GM12865 (cell line): ENCODE measurements at regions not wholly inside any gene's neighbourhood (a gene's known extent, or its start where the extent isn't known, plus 50 kb on each side); places are given as distances from the start of the nearest gene placed in this dataset.
"Not testable (repeated sequence)": the region's sequence is repeated elsewhere in the genome, so short reads cannot be mapped to it uniquely, and the experiment has no call there.

Experiments
- DNase-seq: peaks from one replicate; pipeline ENCODE4 v3.0.0; 2010; ENCODE audit warnings: low read depth
- H3K4me3 ChIP-seq: 2 replicates; pipeline ENCODE4 v1.5.1; 2011; ENCODE audit warnings: mild to moderate bottlenecking, low read depth, low read length, control low read depth
- TF ChIP-seq, protein P1 (sequence below): IDR thresholded peaks from 2 replicates; pipeline ENCODE4 v1.5.1; 2011; ENCODE audit warnings: low read length, control low read depth, low read depth, inconsistent platforms; ENCODE audit not compliant: insufficient read depth; ENCODE audit errors: missing control alignments

DNA sequence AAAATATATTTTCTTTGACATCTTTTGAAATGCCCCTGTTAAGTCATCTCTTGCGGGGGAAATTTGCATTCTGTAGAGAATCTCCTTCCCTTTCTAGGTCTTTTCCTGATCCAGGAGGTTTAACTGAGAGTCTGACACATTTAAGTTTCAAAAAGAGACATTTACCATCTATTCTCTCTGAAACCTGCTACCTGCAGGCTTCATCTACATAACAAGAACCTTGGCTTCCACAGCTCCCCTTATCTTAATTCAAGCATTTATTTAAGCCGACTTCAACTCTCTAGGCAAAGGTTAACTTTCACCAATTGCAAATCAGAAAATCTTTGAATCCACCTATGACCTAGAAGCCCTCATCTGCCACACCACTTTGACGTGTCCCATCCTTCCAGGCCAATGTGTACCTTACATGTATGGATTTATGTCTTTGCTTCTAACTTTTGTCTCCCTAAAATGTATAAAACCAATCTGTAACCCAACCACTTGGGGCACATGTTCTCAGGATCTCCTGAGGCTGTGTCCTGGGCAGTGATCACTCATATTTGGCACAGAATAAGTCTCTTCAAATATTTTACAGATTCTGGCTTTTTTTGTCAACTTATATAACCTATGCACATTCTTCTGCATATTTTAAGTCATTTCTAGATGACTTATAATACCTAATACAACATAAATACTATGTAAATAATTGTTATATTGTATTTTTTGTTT lies 666.7 kb downstream of the UTRN start:
- DNase-seq: no peak
- H3K4me3 ChIP-seq: no peak overlapping the region
- TF ChIP-seq, protein P1, sequence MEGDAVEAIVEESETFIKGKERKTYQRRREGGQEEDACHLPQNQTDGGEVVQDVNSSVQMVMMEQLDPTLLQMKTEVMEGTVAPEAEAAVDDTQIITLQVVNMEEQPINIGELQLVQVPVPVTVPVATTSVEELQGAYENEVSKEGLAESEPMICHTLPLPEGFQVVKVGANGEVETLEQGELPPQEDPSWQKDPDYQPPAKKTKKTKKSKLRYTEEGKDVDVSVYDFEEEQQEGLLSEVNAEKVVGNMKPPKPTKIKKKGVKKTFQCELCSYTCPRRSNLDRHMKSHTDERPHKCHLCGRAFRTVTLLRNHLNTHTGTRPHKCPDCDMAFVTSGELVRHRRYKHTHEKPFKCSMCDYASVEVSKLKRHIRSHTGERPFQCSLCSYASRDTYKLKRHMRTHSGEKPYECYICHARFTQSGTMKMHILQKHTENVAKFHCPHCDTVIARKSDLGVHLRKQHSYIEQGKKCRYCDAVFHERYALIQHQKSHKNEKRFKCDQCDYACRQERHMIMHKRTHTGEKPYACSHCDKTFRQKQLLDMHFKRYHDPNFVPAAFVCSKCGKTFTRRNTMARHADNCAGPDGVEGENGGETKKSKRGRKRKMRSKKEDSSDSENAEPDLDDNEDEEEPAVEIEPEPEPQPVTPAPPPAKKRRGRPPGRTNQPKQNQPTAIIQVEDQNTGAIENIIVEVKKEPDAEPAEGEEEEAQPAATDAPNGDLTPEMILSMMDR: no peak

DNA sequence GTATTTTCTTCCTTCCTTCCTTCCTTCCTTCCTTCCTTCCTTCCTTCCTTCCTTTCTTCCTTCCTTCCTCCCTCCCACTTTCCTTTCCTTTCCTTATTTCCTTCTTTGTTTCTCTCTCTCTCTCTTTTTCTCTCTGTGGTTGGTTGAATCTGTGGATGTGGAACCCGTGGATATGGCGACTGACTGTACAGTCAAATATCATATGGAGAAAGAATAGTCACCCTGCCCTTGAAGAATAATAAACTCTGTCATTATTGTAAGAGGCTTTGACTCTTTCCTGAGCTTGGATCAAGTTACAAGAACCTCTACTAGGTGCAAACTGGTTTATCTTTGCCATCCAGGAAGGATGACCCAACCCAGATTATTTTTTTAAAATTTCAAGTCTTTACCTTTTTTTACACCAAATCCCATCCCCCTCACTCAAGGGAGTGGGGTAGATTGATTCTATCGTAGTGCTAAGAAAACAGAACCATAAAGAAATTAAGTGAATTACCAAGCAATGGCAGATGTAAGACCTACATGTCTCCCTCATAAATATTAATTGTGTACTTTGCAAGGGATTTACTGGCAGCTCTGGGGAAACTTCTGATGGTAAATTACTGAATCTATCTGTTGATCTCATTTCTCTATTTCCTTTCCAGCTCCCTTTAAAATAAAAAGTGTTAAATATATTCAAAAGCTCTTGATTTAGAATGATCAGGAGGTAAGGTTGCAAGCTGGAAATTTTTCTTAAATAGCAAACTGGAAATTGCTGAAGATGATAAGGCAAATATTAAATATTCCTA lies 667.5 kb downstream of the UTRN start:
- H3K4me3 ChIP-seq: no peak overlapping the region
- TF ChIP-seq, protein P1: no peak
- DNase-seq: no peak

DNA sequence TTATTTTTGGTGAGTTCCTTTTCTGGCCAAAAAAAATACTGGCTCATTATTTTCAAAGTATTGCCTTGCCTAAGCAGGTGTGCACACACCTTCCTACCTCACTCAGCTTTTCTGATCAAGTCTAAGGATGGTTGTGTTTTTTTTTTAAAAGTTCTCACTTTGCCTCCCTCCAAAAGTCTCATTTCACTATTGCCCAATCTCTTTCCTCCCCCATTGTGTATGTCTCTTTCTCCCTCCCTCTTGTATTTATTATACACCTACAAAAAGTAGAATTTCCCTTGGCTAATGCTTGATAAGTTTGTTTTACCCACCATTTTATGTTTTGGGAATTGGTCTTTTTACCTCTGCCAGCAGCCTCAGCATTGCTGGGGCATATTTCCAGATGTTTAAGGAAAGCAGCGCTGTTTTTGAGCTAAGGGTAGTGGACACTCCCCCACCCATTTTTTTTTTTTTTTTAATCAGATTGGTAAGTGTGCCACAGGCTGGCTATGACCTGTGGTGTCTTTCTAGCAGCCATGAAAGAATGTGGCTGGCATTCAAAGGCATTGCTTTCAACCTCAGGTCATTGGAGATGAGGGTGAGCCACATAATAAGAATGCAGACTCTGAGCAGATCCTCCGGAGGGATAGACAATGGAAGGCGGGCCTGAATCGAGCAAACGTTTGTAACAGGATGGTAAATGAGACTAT lies 668.6 kb downstream of the UTRN start:
- DNase-seq: no peak
- TF ChIP-seq, protein P1: no peak

DNA sequence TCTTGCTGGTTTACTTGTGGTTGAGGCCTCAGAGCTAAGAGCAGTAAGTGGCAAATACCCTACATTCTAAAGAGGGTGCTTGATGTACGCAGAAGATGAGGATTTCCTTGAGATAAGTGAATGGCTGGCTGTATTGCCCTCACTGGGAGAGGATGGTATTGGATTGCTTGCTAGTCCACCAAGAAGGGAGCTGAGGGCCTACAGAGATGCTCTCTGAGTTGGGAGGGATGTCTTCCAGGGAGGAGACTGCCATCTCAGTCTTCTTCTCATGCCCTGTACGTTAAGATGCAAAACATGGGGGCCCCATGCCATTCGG lies 669.1 kb downstream of the UTRN start:
- TF ChIP-seq, protein P1: no peak
- H3K4me3 ChIP-seq: no peak overlapping the region
- DNase-seq: no peak

More for the DNA sequence above, 668.6 kb downstream of the UTRN start:
- H3K4me3 ChIP-seq: no peak overlapping the region

DNA sequence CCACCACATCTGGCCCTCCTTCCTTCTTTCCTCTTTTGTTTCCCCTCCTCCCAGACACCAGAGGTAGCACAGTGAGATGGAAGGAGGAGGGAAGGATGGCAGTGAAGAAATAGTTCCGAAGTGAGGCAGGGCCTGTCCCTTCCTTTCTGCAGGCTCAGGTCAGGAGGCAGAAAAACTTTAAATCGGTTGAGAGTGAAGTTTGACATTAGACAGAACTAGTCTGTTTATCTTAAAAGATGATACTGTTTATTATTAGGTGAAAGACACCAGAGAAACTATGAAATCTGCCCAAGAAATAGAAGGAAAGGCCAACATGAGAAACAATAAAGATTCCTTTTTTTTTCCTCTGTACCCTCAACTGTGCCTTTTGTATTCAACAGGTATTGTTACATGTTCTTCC lies 670.3 kb downstream of the UTRN start:
- no peak for DNase-seq
- H3K4me3 ChIP-seq: no peak overlapping the region
- TF ChIP-seq, protein P1: no peak

DNA sequence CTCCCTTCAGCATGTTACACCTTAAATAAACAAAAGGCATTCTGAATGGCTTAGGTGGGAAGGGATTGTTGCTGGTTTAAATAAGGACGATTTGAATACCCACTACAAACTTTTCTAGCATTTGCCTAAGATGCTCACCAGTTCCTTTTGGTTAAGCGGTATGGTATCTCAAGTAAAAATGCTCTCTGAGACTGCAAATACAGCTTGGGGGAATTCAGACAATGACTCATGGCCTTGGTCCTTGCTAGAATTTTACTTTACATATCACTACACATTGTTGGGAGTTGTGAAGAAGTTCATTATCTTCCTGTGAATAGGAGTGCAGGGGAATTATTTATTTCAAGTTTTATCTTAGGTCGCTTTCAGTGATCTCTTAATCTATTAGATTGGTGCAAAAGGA lies 670.7 kb downstream of the UTRN start:
- TF ChIP-seq, protein P1: no peak
- no peak overlapping the region for H3K4me3 ChIP-seq
- no peak for DNase-seq

DNA sequence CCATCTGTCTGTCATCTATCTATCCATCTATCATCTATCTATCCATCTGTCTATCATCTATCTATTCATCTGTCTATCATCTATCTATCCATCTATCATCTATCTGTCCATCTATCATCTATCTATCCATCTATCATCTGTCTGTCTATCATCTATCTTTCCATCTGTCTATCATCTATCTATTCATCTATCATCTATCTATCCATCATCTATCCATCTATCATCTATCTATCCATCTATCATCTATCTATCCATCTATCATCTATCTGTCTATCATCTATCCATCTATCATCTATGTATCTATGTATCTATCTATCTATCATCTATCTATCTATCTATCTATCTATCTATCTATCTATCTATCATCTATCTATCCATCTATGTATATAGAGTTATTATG lies 671.6 kb downstream of the UTRN start:
- not testable (repeated sequence) for H3K4me3 ChIP-seq, DNase-seq
